Endodermal cell (in vitro differentiated cells): ENCODE measurements at regions not wholly inside any gene's neighbourhood (a gene's known extent, or its start where the extent isn't known, plus 50 kb on each side); places are given as distances from the start of the nearest gene placed in this dataset.

Source experiments
- DNase-seq: peaks from one replicate; pipeline ENCODE4 v3.0.0-alpha.2; 2017
- H3K27ac ChIP-seq: 2 replicates; pipeline ENCODE4 v1.5.1; 2013; ENCODE audit warnings: mild to moderate bottlenecking, low read depth, low read length, moderate library complexity
- H3K27me3 ChIP-seq: 2 replicates; pipeline ENCODE4 v1.6.1; 2013; ENCODE audit warnings: mild to moderate bottlenecking, low read length, moderate library complexity; ENCODE audit not compliant: insufficient read depth, control insufficient read depth, poor library complexity, severe bottlenecking
- H3K36me3 ChIP-seq: 2 replicates; pipeline ENCODE4 v1.7.0; 2013; ENCODE audit warnings: mild to moderate bottlenecking, low read length, moderate library complexity; ENCODE audit not compliant: control insufficient read depth, insufficient read depth
- H3K4me1 ChIP-seq: one replicate; pipeline ENCODE4 v1.7.0; 2013; ENCODE audit warnings: low read length; ENCODE audit not compliant: control insufficient read depth, insufficient read depth
- H3K4me3 ChIP-seq: 2 replicates; pipeline ENCODE4 v1.5.1; 2013; ENCODE audit warnings: mild to moderate bottlenecking, low read length, moderate library complexity
- H3K9ac ChIP-seq: 2 replicates; pipeline ENCODE4 v1.6.1; 2013; ENCODE audit warnings: mild to moderate bottlenecking, low read length, moderate library complexity; ENCODE audit not compliant: poor library complexity, severe bottlenecking; ENCODE audit errors: extremely low read depth
- H3K9me3 ChIP-seq: 2 replicates; pipeline ENCODE4 v1.6.1; 2013; ENCODE audit warnings: mild to moderate bottlenecking, low read length, moderate library complexity; ENCODE audit not compliant: control insufficient read depth
- H3K27ac Mint-ChIP-seq: 2 replicates; pipeline ENCODE4 v1.8.0; 2020; ENCODE audit warnings: mixed read lengths
- H3K27me3 Mint-ChIP-seq: 2 replicates; pipeline ENCODE4 v1.8.0; 2021; ENCODE audit warnings: mild to moderate bottlenecking, mixed read lengths; ENCODE audit not compliant: insufficient read depth
- H3K36me3 Mint-ChIP-seq: 2 replicates; pipeline ENCODE4 v1.8.0; 2020; ENCODE audit warnings: low read depth, mixed read lengths
- H3K4me1 Mint-ChIP-seq: 2 replicates; pipeline ENCODE4 v1.8.0; 2020; ENCODE audit warnings: mixed read lengths
- H3K4me3 Mint-ChIP-seq: 2 replicates; pipeline ENCODE4 v1.8.0; 2020; ENCODE audit warnings: mild to moderate bottlenecking, moderate library complexity, mixed read lengths
- H3K9me3 Mint-ChIP-seq: 2 replicates; pipeline ENCODE4 v1.8.0; 2020; ENCODE audit warnings: mild to moderate bottlenecking, mixed read lengths
- CTCF ChIP-seq: fragments of 200-600 bp; sonication (generic); conservative IDR thresholded peaks from 2 replicates; pipeline ENCODE4 v1.5.0; 2021; ENCODE audit warnings: antibody characterized with exemption, mild to moderate bottlenecking
- WGBS, 2 experiments: methylation state at CpG; one replicate each; pipeline versions ENCODE4 v1.1.5 to v1.1.7; 2013; ENCODE audit warnings: missing lambda C conversion rate in 2 of 2, mixed read lengths in 1 of 2; ENCODE audit not compliant: insufficient coverage in 1 of 2, insufficient read length in 1 of 2; 5-methylcytosine and 5-hydroxymethylcytosine counted together

- Histone ChIP-seq H3K36me3 (peaks cover 7% of the 10 kb centered on the region), H3K4me1 (no peaks in the 10 kb centered on the region), H3K9me3 (peaks cover 10% of the 10 kb centered on the region), H3K9ac (no peak overlapping the region), H3K27me3 (no peaks in the 10 kb centered on the region), H3K27ac (no peak overlapping the region), H3K4me3 (no peak overlapping the region)
- Mint-ChIP-seq H3K4me3 (no peak overlapping the region), H3K27ac (no peak overlapping the region), H3K36me3 (peaks cover 33% of the 10 kb centered on the region), H3K4me1 (no peaks in the 10 kb centered on the region), H3K9me3 (peaks cover 7% of the 10 kb centered on the region), H3K27me3 (no peaks in the 10 kb centered on the region)
- WGBS, 2 experiments = 91% methylated on average over 6 of the region's 6 CpGs
- no peak for DNase-seq
- TF ChIP-seq CTCF = no peak
Observed at GRCh38 chr20:19868441-19868840, 110.4 kb downstream of the RIN2 start.

DNA sequence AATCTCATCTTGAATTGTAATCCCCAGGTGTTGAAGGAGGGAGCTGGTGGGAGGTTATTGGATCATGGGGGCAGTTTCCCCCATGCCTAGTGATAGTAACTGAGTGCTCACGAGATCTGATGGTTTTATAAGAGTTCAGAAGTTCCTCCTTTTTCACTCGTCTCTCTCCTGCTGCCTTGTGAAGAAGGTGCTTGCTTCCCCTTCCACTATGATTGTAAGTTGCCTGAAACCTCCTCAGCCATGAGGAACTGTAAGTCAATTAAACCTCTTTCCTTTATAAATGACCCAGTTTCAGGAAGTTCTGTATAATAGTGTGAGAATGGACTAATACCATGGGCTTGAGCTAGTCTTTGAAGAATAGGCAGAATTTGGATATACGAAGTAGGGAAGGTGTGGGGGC, 113.9 kb downstream of the RIN2 start:
- Mint-ChIP-seq H3K36me3 (peaks cover 41% of the 10 kb centered on the region), H3K9me3 (peaks cover 12% of the 10 kb centered on the region), H3K4me3 (no peak overlapping the region), H3K27ac (no peak overlapping the region), H3K27me3 (no peaks in the 10 kb centered on the region), H3K4me1 (peaks cover 12% of the 10 kb centered on the region)
- Histone ChIP-seq H3K36me3 (peaks cover 14% of the 10 kb centered on the region), H3K4me1 (no peaks in the 10 kb centered on the region), H3K4me3 (no peak overlapping the region), H3K27ac (no peak overlapping the region), H3K9me3 (peaks cover 21% of the 10 kb centered on the region), H3K27me3 (no peaks in the 10 kb centered on the region), H3K9ac (no peak overlapping the region)
- WGBS, 2 experiments = 96 to 100% methylated on average over 2 to 3 of the region's 3 CpGs
- no peak for DNase-seq
- TF ChIP-seq CTCF = no peak

- H3K36me3 Mint-ChIP-seq = peaks cover 29% of the 10 kb centered on the region
- peaks cover 11% of the 10 kb centered on the region for H3K9me3 Mint-ChIP-seq
- DNase-seq = no peak
- Histone ChIP-seq H3K9ac (no peak overlapping the region), H3K4me3 (no peak overlapping the region), H3K27me3 (no peaks in the 10 kb centered on the region), H3K27ac (no peak overlapping the region), H3K9me3 (peaks cover 21% of the 10 kb centered on the region), H3K36me3 (peaks cover 14% of the 10 kb centered on the region), H3K4me1 (peaks cover 3% of the 10 kb centered on the region)
- whole genome bisulfite sequencing, 2 experiments = 89 to 93% methylated on average over 2 of the region's 2 CpGs
- no peak for TF ChIP-seq CTCF
- peaks cover 17% of the 10 kb centered on the region for H3K4me1 Mint-ChIP-seq
- no peak overlapping the region for H3K27ac Mint-ChIP-seq
- H3K4me3 Mint-ChIP-seq = no peak overlapping the region
- no peaks in the 10 kb centered on the region for H3K27me3 Mint-ChIP-seq
Observed at GRCh38 chr20:19874040-19874727, 116.1 kb downstream of the RIN2 start.
